ENCODE measurements at regions not wholly inside any gene's neighbourhood (a gene's known extent, or its start where the extent isn't known, plus 50 kb on each side); places are given as distances from the start of the nearest gene placed in this dataset.

DNA sequence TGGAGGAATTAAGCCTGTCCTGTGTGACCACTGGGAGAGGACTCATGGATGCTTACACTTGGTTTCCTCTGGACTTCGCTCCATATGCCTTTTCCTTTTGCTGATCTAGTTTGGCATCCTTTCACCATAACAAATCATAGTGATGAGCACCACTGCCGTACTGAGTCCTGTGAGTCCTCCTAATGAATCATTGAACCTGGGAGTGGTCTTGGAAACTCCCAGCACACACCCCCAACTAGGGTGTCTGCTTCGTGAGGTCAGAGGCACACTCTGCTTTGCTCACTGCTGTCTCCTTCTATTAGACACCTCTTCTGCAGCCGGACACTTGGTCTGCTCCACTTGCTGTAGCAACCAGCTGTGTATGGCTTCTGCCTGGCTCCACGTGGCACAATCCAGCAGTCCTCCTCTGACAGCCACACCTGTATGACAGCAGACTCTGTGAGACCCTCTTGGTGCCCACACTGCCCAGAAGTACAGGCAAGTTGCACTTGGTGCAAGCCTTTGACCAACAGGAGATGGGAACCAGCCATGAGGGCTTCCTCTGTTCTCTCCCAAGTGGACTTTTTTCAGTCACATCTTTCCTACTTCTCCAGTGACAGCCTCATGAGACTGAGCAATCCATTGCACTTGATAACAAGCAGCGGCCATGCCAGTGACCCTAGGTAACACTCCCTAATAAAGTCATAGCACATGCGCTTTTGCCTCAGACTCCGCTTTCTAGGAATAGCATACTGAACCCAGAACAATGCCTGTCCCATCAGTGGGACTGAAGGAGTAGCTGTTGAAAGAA lies 65.0 kb upstream of the HMGXB4 start:
- Mint-ChIP-seq H3K36me3 (ENCODE audit: insufficient read depth) (peaks cover 1% of the 10 kb centered on the region), H3K27ac (ENCODE audit: low read depth) (no peak overlapping the region), H3K4me1 (no peaks in the 10 kb centered on the region), H3K4me3 (no peak overlapping the region), H3K9me3 (no peaks in the 10 kb centered on the region), H3K27me3 (peaks cover 29% of the 10 kb centered on the region)
- no peak for DNase-seq (ENCODE audit: low spot score in 2 of 2)
- ATAC-seq (replicated peaks; ENCODE audit: extremely low read depth, poor library complexity, severe bottlenecking): no peak

DNA sequence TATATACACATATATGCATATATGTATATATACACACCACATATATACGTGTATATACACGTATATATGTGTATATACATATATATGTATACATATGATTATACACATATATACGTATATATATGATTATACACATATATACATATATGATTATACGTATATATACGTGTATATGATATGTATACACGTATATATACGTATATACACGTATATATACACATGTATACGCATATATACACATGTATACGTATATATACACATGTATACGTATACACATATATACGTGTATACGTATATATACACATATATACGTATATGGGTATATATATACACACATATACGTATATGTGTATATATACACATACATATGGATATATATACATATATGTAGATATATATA lies 62.1 kb upstream of the HMGXB4 start:
- H3K4me3 Mint-ChIP-seq: no peak overlapping the region
- no peaks in the 10 kb centered on the region for H3K9me3 Mint-ChIP-seq
- H3K4me1 Mint-ChIP-seq: no peaks in the 10 kb centered on the region
- no peak overlapping the region for H3K27ac Mint-ChIP-seq (ENCODE audit: low read depth)
- peaks cover 58% of the 10 kb centered on the region for H3K27me3 Mint-ChIP-seq
- ATAC-seq (replicated peaks; ENCODE audit: extremely low read depth, poor library complexity, severe bottlenecking): no peak
- peaks cover 1% of the 10 kb centered on the region for H3K36me3 Mint-ChIP-seq (ENCODE audit: insufficient read depth)
- DNase-seq (ENCODE audit: low spot score in 2 of 2): no peak

DNA sequence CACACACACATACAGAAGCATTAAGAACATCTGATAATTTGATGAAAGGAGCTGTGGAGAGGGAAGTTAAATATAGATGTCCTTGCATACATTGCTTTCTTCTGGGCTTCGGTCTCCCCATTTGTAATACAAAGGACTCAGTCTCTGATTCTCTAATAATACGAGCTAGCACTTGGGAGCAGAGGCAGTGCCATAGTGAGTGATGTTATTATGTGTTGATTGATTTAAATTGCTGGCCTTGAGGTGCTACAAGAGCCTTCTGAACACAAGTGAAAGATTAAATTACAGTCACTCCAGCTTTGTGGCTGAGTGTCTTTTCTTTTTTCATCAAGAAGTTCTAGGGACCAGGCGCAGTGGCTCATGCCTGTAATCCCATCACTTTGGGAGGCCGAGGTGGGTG lies 61.5 kb upstream of the HMGXB4 start:
- no peak for ATAC-seq (replicated peaks; ENCODE audit: extremely low read depth, poor library complexity, severe bottlenecking)
- H3K27me3 Mint-ChIP-seq: peaks cover 64% of the 10 kb centered on the region
- no peaks in the 10 kb centered on the region for H3K4me1 Mint-ChIP-seq
- H3K9me3 Mint-ChIP-seq: no peaks in the 10 kb centered on the region
- no peak overlapping the region for H3K4me3 Mint-ChIP-seq
- H3K36me3 Mint-ChIP-seq (ENCODE audit: insufficient read depth): peaks cover 1% of the 10 kb centered on the region
- no peak for DNase-seq (ENCODE audit: low spot score in 2 of 2)
- H3K27ac Mint-ChIP-seq (ENCODE audit: low read depth): no peak overlapping the region

DNA sequence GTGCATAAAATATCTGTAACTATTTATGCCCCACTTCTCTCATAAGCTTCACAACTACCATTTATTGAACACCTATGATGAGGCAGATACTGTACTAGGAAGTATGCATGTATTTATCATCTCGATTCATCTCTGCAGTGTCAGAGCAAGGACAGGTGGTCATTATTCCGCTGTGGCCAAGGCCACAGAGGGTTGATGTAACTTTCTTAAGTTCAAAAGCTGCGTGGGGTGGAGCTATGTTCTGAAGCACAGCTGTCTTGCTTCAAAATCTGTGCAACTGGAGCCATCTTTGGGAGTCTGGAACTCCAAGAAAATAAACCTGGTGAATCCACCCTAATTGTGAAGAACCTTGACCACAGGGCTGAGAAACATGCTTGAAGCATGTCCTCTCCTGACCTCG lies 60.2 kb upstream of the HMGXB4 start:
- Mint-ChIP-seq H3K27ac (ENCODE audit: low read depth) (no peak overlapping the region), H3K36me3 (ENCODE audit: insufficient read depth) (peaks cover 1% of the 10 kb centered on the region), H3K4me1 (no peaks in the 10 kb centered on the region), H3K27me3 (peaks cover 65% of the 10 kb centered on the region), H3K9me3 (no peaks in the 10 kb centered on the region), H3K4me3 (no peak overlapping the region)
- DNase-seq (ENCODE audit: low spot score in 2 of 2) (no peak), ATAC-seq (replicated peaks; ENCODE audit: extremely low read depth, poor library complexity, severe bottlenecking) (no peak)

DNA sequence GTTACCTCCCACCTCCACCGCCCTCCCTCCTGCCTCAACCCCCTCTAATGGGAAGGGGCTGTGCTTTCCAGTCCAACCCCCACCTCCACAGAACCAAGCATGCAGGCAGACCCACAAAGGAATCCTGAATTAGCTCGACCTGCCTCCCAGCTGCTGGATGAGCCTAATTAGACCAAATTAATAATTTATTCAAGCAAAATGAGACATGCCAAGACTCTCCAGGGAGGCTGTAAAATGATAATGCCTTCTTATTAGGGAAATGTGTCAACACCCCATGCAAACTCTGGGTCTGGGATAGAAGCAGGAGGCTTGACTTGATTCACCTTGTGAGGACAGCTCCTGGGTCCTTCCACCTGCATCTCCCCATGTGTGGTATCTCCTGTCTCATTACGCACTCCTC lies 59.4 kb upstream of the HMGXB4 start:
- DNase-seq (ENCODE audit: low spot score in 2 of 2): no peak
- Mint-ChIP-seq H3K4me3 (no peak overlapping the region), H3K27me3 (peaks cover 57% of the 10 kb centered on the region)

DNA sequence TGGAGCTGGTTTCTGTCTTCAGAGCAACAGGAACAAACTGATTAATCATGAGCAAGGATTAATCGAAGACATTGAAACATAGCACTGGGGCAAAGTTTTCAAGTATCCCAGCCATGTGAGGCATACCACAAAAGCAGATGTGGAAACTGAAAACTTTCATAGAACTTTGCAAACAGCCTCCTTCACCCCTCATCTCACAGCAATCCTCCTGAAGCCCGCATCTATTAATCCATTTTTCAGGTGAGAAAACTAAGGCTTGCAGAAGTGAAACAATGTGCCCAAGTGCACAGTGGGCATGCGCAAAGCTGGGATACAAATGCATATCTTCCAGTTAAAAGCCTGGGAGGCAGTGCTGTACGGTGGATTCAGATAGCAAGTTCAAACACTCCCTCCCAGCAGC lies 58.6 kb upstream of the HMGXB4 start:
- Mint-ChIP-seq H3K4me1 (no peaks in the 10 kb centered on the region), H3K36me3 (ENCODE audit: insufficient read depth) (no peaks in the 10 kb centered on the region), H3K27me3 (peaks cover 53% of the 10 kb centered on the region), H3K9me3 (no peaks in the 10 kb centered on the region), H3K4me3 (no peak overlapping the region), H3K27ac (ENCODE audit: low read depth) (no peak overlapping the region)
- ATAC-seq (replicated peaks; ENCODE audit: extremely low read depth, poor library complexity, severe bottlenecking) (no peak), DNase-seq (ENCODE audit: low spot score in 2 of 2) (no peak)

More for the DNA sequence above, 59.4 kb upstream of the HMGXB4 start:
- H3K27ac Mint-ChIP-seq (ENCODE audit: low read depth): no peak overlapping the region
- H3K36me3 Mint-ChIP-seq (ENCODE audit: insufficient read depth): peaks cover 1% of the 10 kb centered on the region
- H3K9me3 Mint-ChIP-seq: no peaks in the 10 kb centered on the region
- ATAC-seq (replicated peaks; ENCODE audit: extremely low read depth, poor library complexity, severe bottlenecking): no peak
- no peaks in the 10 kb centered on the region for H3K4me1 Mint-ChIP-seq

DNA sequence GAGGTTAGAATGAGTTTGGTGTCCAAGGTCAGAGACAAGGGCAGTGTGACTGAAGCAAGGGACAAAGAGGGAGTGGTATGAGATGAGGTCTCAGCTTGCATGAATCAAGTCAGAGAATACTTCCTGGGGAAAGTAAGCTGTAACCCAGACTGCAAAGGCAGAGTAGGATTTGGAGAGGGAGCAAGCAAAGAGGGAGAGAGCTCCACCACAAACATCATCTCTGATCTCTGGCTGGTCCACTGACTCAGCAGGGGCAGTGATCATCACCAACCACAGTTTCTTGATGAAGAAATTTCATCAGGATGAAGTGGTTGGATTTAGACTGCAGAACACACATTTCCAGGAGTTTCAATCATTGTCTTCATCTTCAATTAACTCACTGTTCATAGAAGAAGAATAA lies 54.9 kb upstream of the HMGXB4 start:
- Mint-ChIP-seq H3K9me3 (no peaks in the 10 kb centered on the region), H3K27ac (ENCODE audit: low read depth) (no peak overlapping the region), H3K4me3 (no peak overlapping the region), H3K4me1 (no peaks in the 10 kb centered on the region), H3K36me3 (ENCODE audit: insufficient read depth) (no peaks in the 10 kb centered on the region), H3K27me3 (peaks cover 50% of the 10 kb centered on the region)
- ATAC-seq (replicated peaks; ENCODE audit: extremely low read depth, poor library complexity, severe bottlenecking) (no peak), DNase-seq (ENCODE audit: low spot score in 2 of 2) (no peak)

DNA sequence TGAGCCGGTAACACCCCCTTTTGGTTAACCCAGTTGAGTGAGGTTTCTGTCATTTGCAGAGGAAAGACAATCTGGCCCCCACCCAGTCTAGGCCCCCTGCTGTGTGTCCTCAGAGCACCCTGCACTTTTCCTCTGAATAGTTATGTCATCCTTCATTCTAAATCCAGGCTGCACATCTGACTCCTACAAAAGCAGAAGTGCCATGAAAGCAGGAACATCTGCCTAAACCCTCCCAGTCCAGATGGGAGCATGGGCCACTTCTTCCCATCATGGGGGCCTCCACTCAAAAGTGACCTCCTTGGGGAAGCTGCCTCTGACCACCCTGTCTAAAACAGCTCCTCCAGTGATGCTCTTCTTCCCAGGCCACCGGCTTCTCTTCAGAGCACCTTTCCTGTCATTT lies 53.7 kb upstream of the HMGXB4 start:
- H3K4me3 Mint-ChIP-seq: no peak overlapping the region
- no peaks in the 10 kb centered on the region for H3K4me1 Mint-ChIP-seq

DNA sequence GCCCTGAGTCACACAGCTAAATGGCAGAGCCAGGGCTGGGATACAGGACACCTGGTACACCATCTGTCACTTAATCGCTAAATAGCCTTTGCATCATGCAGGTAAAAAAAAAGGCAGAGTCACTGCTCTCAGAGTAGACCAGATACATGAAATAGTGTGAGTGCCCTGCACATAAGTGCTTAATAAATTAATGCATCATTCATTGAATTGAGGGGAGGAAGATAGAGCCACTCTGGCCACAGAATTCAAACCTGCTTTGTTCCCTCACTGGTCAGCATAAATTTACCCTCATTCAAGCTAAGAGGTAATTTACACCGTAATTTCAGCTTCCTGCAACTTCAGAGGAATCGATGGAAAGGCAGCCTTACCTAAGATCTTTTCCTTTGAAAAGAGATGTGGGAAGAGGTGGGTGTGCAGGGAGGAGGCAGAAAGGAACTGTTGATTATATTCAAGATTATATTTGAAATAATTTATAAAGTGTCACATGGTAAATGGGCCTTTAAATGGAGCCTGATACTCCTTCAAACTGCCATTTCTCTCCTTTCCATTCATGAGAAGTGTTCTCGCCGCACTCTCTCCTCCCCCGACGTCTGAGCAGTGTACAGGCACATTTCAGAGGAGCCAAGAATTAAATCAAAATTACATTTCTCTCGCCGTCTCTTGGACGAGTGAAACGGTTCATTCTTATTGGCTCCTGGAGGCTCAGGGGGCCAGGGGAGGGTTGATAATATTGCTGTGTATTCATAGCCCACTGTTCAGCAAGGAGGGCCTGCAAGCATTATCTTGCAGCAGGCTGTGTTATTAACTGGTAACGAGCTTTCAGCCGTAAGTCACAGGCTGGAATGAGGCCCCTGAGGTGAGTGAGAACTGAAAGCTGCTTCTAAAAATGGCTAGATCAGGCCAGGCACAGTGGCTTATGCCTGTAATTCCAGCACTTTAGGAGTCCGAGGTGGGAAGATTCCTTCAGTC lies 52.2 kb upstream of the HMGXB4 start:
- DNase-seq (ENCODE audit: low spot score in 2 of 2) (no peak), ATAC-seq (replicated peaks; ENCODE audit: extremely low read depth, poor library complexity, severe bottlenecking) (no peak)
- no peak overlapping the region for H3K4me3 Mint-ChIP-seq
- H3K36me3 Mint-ChIP-seq (ENCODE audit: insufficient read depth): no peaks in the 10 kb centered on the region
- H3K27me3 Mint-ChIP-seq: peaks cover 49% of the 10 kb centered on the region
- H3K4me1 Mint-ChIP-seq: no peaks in the 10 kb centered on the region
- H3K9me3 Mint-ChIP-seq: no peaks in the 10 kb centered on the region
- no peak overlapping the region for H3K27ac Mint-ChIP-seq (ENCODE audit: low read depth)

More for the DNA sequence above, 53.7 kb upstream of the HMGXB4 start:
- Mint-ChIP-seq H3K27me3 (peaks cover 49% of the 10 kb centered on the region), H3K27ac (ENCODE audit: low read depth) (no peak overlapping the region), H3K36me3 (ENCODE audit: insufficient read depth) (no peaks in the 10 kb centered on the region), H3K9me3 (no peaks in the 10 kb centered on the region)
- DNase-seq (ENCODE audit: low spot score in 2 of 2) (no peak), ATAC-seq (replicated peaks; ENCODE audit: extremely low read depth, poor library complexity, severe bottlenecking) (no peak)

DNA sequence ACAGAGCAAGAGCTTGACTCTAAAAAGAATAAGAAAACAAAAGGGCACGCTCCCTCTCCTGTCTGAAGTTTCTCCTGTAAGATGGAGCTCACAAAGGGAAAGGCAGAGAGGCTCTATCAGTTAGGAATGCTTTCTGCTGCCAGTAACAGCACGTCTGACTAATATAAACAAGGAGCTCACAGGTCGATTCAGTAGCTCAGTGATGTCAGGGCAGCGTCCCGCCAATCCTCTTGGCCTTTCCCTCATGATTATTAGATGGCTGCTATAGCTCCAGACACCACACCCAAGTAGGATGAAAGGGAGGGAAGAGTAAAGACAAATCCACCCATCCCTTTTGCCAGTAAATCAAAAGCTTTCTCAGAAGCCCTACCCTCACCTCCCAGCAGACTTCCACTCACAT lies 51.3 kb upstream of the HMGXB4 start:
- no peaks in the 10 kb centered on the region for H3K36me3 Mint-ChIP-seq (ENCODE audit: insufficient read depth)
- H3K27ac Mint-ChIP-seq (ENCODE audit: low read depth): no peak overlapping the region
- DNase-seq (ENCODE audit: low spot score in 2 of 2) (no peak), ATAC-seq (replicated peaks; ENCODE audit: extremely low read depth, poor library complexity, severe bottlenecking) (no peak)
- no peaks in the 10 kb centered on the region for H3K9me3 Mint-ChIP-seq
- H3K27me3 Mint-ChIP-seq: peaks cover 45% of the 10 kb centered on the region
- H3K4me3 Mint-ChIP-seq: no peak overlapping the region
- H3K4me1 Mint-ChIP-seq: no peaks in the 10 kb centered on the region

DNA sequence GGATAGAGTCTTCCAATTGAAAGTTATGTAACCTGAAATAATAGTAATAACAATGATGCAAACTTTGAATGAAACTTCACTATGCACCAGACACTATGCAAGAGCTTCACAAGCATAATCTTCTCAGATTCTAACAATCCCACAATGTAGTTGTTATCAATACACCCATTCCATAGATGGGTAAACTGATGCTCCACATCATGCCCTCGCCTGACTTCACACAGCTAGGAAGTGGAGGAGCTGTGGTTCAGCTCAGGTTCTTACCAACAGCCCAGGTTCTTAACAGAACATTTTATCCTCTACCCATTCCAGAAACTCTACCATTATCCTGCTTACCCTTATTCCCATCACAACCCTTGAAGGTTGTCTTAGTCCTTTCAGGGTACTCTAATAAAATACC lies 50.4 kb upstream of the HMGXB4 start:
- no peak overlapping the region for H3K27ac Mint-ChIP-seq (ENCODE audit: low read depth)
- ATAC-seq (replicated peaks; ENCODE audit: extremely low read depth, poor library complexity, severe bottlenecking): no peak
- H3K9me3 Mint-ChIP-seq: no peaks in the 10 kb centered on the region
- no peak for DNase-seq (ENCODE audit: low spot score in 2 of 2)
- peaks cover 50% of the 10 kb centered on the region for H3K27me3 Mint-ChIP-seq
- H3K4me3 Mint-ChIP-seq: no peak overlapping the region
- no peaks in the 10 kb centered on the region for H3K36me3 Mint-ChIP-seq (ENCODE audit: insufficient read depth)
- H3K4me1 Mint-ChIP-seq: no peaks in the 10 kb centered on the region
